BJ (cell line): ENCODE measurements at regions not wholly inside any gene's neighbourhood (a gene's known extent, or its start where the extent isn't known, plus 50 kb on each side); places are given as distances from the start of the nearest gene placed in this dataset.

Source experiments
- CTCF ChIA-PET: fragments of 350-600 bp; formaldehyde crosslinking; extraction: SDS; loops from one replicate; lab custom pipeline; 2021; ENCODE audit warnings: antibody characterized with exemption, inconsistent platforms; lab: Yijun Ruan, JAX
- POLR2A ChIA-PET: fragments of 300-600 bp; sonication (Branson Sonifier 250); formaldehyde crosslinking; extraction: SDS; loops from one replicate; lab custom pipeline; 2021; ENCODE audit warnings: antibody characterized with exemption; lab: Charles Lee
- DNase-seq: peaks from one replicate; pipeline ENCODE4 v3.0.0-alpha.2; 2011; ENCODE audit warnings: low read depth
- H3K27me3 ChIP-seq: 2 replicates; pipeline ENCODE4 v1.6.0; 2011; ENCODE audit warnings: low read length; ENCODE audit not compliant: control insufficient read depth, insufficient read depth
- H3K36me3 ChIP-seq: 2 replicates; pipeline ENCODE4 v1.5.1; 2011; ENCODE audit warnings: low read length; ENCODE audit not compliant: control insufficient read depth, insufficient read depth
- H3K4me3 ChIP-seq: 2 replicates; pipeline ENCODE4 v1.5.1; 2011; ENCODE audit warnings: low read depth, mild to moderate bottlenecking, control low read depth, low read length
- CTCF ChIP-seq: IDR thresholded peaks from 2 replicates; pipeline ENCODE4 v1.5.1; 2011; ENCODE audit warnings: low read depth, mild to moderate bottlenecking, control low read depth, inconsistent platforms, low read length, moderate library complexity; ENCODE audit not compliant: insufficient read depth

DNA sequence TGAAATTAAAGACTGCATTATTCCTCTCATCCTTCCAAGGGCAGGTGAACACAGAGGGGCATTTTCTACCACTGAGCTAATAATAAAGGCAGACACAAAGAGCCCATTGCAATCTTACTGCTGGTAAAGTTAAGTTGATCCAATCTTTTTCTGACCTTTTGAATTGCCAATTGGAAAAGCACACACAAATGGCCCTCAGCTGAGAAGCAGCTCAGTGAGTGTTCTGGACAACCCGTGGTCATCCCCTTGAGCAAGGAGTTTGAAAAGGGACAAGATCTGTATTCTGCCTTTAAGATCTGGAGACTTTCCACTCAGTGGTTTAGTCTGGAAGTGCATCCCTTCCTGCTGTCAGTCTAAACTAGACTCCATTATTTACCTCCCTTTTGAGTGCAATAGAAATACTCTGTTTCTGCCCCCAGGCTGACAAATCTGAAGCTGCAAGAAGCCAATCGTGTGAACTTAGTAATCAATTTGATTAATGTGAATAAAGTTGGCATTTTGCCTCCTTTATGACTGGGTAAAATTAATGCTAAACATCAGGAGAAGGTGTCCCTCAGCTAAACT is 835.7 kb downstream of the MAT2B start:
- H3K4me3 ChIP-seq, result no peak overlapping the region
- H3K27me3 ChIP-seq, result no peaks in the 10 kb centered on the region
- POLR2A ChIA-PET, result no interaction called here
- TF ChIP-seq CTCF, result no peak
- no peaks in the 10 kb centered on the region for H3K36me3 ChIP-seq
- CTCF ChIA-PET, result no interaction called here
- no peak for DNase-seq

DNA sequence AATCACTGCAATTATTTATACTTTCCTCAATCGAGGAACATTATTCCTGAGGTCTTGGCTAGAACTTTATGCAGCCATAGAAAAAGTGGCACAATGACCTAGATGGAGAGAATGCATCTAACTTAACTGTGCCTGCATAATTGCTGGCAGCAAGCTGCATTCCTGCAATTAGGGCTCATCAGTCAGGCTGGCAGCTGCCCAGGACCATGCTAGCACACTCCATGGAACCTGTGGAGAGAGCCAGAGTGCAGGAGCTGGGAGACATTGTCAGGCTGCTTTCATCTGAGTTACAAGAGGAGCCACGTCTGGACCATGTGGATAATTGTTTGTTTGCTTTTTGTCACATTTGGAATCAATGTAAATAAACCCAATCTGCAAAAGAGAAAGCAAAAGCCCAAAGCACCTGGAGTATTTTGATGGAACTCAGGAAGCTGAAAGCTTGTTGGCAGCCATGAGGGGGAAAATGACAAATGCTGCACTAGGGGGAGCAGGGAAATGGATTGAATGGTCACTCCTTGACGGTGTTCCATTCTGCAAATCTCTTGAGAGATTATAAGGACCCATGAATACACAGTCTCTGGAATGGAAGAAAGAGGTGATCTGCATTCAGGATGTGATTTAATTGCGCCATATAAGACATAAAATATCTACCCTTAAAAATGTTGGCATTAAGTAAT is 839.9 kb downstream of the MAT2B start:
- Histone ChIP-seq H3K4me3 (no peak overlapping the region), H3K36me3 (no peaks in the 10 kb centered on the region), H3K27me3 (no peaks in the 10 kb centered on the region)
- ChIA-PET CTCF (no interaction called here), POLR2A (no interaction called here)
- DNase-seq, result no peak
- no peak for TF ChIP-seq CTCF

GRCh38 chr5:164345853-164346252 is 840.4 kb downstream of the MAT2B start:
- ChIA-PET CTCF (no interaction called here), POLR2A (no interaction called here)
- H3K36me3 ChIP-seq, result no peaks in the 10 kb centered on the region
- no peak overlapping the region for H3K4me3 ChIP-seq
- no peak for TF ChIP-seq CTCF
- no peaks in the 10 kb centered on the region for H3K27me3 ChIP-seq
- DNase-seq, result no peak

- ChIA-PET POLR2A (no interaction called here), CTCF (interaction anchor here (0.6 kb wide), 1 partner anchor 1615 kb away, joined by 3 read pairs; no protein-coding TSS in a partner anchor)
- H3K27me3 ChIP-seq, result no peaks in the 10 kb centered on the region
- no peaks in the 10 kb centered on the region for H3K36me3 ChIP-seq
- DNase-seq, result no peak
- no peak overlapping the region for H3K4me3 ChIP-seq
- TF ChIP-seq CTCF, result no peak
These were observed 841.6 kb downstream of the MAT2B start for GRCh38 chr5:164346785-164347630.

- ChIA-PET POLR2A (no interaction called here), CTCF (interaction anchor here (0.6 kb wide), 1 partner anchor 125 kb away, joined by 3 read pairs; no protein-coding TSS in a partner anchor)
- Histone ChIP-seq H3K36me3 (no peaks in the 10 kb centered on the region), H3K4me3 (no peak overlapping the region), H3K27me3 (no peaks in the 10 kb centered on the region)
- no peak for DNase-seq
- TF ChIP-seq CTCF, result no peak
These were observed 844.8 kb downstream of the MAT2B start for GRCh38 chr5:164350236-164350635.
